Psoas muscle (tissue), 7 donors: ENCODE measurements at regions not wholly inside any gene's neighbourhood (a gene's known extent, or its start where the extent isn't known, plus 50 kb on each side); places are given as distances from the start of the nearest gene placed in this dataset.

Experiments
- ATAC-seq, 4 donors: fragments of 200-7000 bp; cut with Tn5 transposase; one replicate each; pipeline ENCODE4 v1.9.1; 2020; ENCODE audit warnings: moderate library complexity in 3 of 4, mild to moderate bottlenecking in 2 of 4
- DNase-seq, 2 donors: peaks; one replicate each; pipeline ENCODE4 v3.0.0-alpha.2; 2020
- H3K27ac ChIP-seq: fragments of 200-600 bp; one replicate; pipeline ENCODE4 v1.8.0; 2022
- H3K27me3 ChIP-seq, 3 donors: fragments of 200-600 bp in 1 of 3; one replicate each; pipeline versions ENCODE4 v1.6.1 to v1.8.0; 2013 to 2022; ENCODE audit warnings: low read length in 2 of 3, mild to moderate bottlenecking in 2 of 3, moderate library complexity in 1 of 3; ENCODE audit not compliant: insufficient read depth in 3 of 3
- H3K36me3 ChIP-seq, 2 donors: fragments of 200-600 bp in 1 of 2; one replicate each; pipeline versions ENCODE4 v1.6.1 to v1.8.0; 2013 to 2022; ENCODE audit warnings: low read depth in 1 of 2, mild to moderate bottlenecking in 1 of 2, moderate library complexity in 1 of 2; ENCODE audit not compliant: insufficient read depth in 1 of 2
- H3K4me1 ChIP-seq: fragments of 200-600 bp; one replicate; pipeline ENCODE4 v1.8.0; 2022
- H3K4me3 ChIP-seq: fragments of 200-600 bp; one replicate; pipeline ENCODE4 v1.8.0; 2022; ENCODE audit warnings: mild to moderate bottlenecking
- H3K9me3 ChIP-seq: fragments of 200-600 bp; one replicate; pipeline ENCODE4 v1.8.0; 2022
- WGBS, 3 donors: extraction: QIAGEN DNeasy Blood & Tissue Kit; methylation state at CpG; one replicate each; pipeline versions ENCODE4 v1.1.6 to v1.1.7; 2013; 5-methylcytosine and 5-hydroxymethylcytosine counted together
- intact Hi-C, 2 donors: fragments of 100-400 bp; cut with DNase I; formaldehyde crosslinking; loops; one replicate each; pipeline versions ENCODE4 v1.11.0 to v1.14.2; 2022
- TF ChIP-seq, protein P1 (sequence below): fragments of 200-600 bp; IDR thresholded peaks from one replicate; pipeline ENCODE4 v1.8.0; 2022; ENCODE audit warnings: antibody characterized with exemption
- donor health status: healthy with polysubstance abuse.
- donor health status: DM: no; HTN: no; CAD: no; lungs with moderate emphysema.
- donor health status: Bipolar disorder and iron deficiency.
- donor health status: healthy.
- donor health status: DM: yes; HTN: yes; CAD: no.
- donor health status: DM: no; HTN: no; CAD: no.
- donor health status: DM: yes; HTN: yes; CAD: no.

DNA sequence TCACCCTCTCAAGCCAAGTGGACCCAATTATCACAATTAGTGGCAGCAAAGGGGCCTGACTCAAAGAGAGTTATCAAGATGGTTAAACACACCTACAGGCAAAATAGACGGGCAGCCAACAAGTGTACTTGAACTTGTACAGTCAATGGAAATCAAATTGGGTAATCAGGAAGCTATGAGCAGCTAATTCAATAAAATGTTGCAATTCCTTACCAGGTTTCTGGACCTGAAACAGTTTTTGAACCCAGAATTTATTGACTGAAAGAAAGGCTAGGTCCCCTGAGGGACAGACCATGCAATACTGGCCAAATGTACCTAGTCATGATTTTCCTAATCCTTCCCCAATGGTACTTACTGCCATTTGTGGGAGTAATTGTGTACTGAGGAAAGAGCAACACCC is 679.8 kb downstream of the EPM2A start:
- WGBS, 3 donors: 83 to 87% (median 83%) methylated on average over 1 of the region's 1 CpG
- Histone ChIP-seq H3K27ac (no peak overlapping the region), H3K4me3 (no peak overlapping the region), H3K9me3 (no peaks in the 10 kb centered on the region), H3K27me3 (no peaks in the 10 kb centered on the region), H3K36me3 (no peaks in the 10 kb centered on the region), H3K4me1 (no peaks in the 10 kb centered on the region)
- TF ChIP-seq, protein P1, sequence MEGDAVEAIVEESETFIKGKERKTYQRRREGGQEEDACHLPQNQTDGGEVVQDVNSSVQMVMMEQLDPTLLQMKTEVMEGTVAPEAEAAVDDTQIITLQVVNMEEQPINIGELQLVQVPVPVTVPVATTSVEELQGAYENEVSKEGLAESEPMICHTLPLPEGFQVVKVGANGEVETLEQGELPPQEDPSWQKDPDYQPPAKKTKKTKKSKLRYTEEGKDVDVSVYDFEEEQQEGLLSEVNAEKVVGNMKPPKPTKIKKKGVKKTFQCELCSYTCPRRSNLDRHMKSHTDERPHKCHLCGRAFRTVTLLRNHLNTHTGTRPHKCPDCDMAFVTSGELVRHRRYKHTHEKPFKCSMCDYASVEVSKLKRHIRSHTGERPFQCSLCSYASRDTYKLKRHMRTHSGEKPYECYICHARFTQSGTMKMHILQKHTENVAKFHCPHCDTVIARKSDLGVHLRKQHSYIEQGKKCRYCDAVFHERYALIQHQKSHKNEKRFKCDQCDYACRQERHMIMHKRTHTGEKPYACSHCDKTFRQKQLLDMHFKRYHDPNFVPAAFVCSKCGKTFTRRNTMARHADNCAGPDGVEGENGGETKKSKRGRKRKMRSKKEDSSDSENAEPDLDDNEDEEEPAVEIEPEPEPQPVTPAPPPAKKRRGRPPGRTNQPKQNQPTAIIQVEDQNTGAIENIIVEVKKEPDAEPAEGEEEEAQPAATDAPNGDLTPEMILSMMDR: no peak
- intact Hi-C loops: no loop called here
- DNase-seq (no peak), ATAC-seq (no peak)

DNA sequence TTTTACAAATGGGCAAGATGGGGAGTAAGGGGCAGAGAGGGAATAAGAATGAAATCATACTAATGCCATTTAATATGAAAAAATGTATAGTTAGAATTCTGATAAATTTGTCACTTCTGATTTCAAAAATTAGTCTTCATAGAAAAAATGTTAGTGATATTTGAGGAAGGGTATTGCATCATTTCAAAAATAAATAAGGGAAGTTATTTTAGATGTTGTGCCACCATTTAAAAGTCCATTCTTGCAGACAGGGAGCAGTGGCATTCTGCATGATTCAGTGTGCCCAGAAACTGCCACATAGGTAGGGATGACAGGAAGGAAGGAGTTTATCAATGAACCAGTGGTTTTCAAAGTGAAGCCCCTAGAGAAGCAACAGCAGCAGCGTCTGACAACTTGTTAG is 674.6 kb downstream of the EPM2A start:
- WGBS, 3 donors: 65 to 73% (median 73%) methylated on average over 1 of the region's 1 CpG
- TF ChIP-seq, protein P1: no peak
- H3K27ac ChIP-seq: no peak overlapping the region
- H3K36me3 ChIP-seq: no peaks in the 10 kb centered on the region
- DNase-seq: no peak
- H3K4me3 ChIP-seq: no peak overlapping the region
- no peaks in the 10 kb centered on the region for H3K9me3 ChIP-seq
- H3K27me3 ChIP-seq: no peaks in the 10 kb centered on the region
- no peaks in the 10 kb centered on the region for H3K4me1 ChIP-seq
- no peak for ATAC-seq
- intact Hi-C loops: no loop called here

DNA sequence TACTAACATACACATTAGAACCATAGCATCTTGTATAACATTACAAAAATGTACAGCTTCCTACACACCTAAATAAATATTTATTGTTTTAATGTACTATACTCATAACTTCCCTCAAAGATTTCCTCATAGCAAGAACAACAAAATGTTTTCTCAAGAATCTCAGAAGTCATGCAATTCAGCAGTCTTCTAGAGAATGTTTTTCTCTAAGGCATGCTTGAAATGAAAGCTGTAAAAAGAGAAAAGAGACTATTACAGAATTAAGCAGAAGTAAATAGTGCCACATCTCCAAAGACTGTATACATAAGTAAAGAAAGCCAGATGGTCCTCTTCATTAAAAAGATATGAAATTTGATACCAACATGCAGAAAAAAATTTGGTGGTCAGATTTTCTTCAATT is 672.2 kb downstream of the EPM2A start:
- H3K27me3 ChIP-seq: no peaks in the 10 kb centered on the region
- H3K36me3 ChIP-seq: no peaks in the 10 kb centered on the region
- intact Hi-C loops: no loop called here
- no peak overlapping the region for H3K4me3 ChIP-seq
- DNase-seq (no peak), ATAC-seq (no peak)
- no peaks in the 10 kb centered on the region for H3K9me3 ChIP-seq
- no peaks in the 10 kb centered on the region for H3K4me1 ChIP-seq
- no peak overlapping the region for H3K27ac ChIP-seq
- TF ChIP-seq, protein P1: no peak

DNA sequence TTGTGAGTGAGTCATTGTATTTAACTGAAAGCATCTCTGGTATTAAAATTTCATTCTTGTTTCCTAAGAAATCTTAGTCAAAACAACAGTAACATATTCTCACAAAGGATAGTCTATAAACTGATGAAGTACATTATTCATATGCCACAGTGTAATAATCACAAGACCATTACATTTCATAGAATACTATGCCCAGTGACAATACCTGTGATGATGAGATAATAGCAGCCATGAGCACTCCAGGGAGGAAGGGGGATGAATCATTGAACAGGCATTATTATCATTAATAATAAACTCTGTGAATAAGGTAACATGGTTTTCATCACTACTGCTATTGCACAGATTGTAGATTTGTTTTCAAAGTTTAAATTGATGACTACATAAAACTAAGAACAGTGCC is 667.9 kb downstream of the EPM2A start:
- Histone ChIP-seq H3K27me3 (no peaks in the 10 kb centered on the region), H3K36me3 (no peaks in the 10 kb centered on the region), H3K4me3 (no peak overlapping the region), H3K27ac (no peak overlapping the region), H3K4me1 (no peaks in the 10 kb centered on the region), H3K9me3 (no peaks in the 10 kb centered on the region)
- TF ChIP-seq, protein P1: no peak
- intact Hi-C loops: no loop called here
- ATAC-seq (no peak), DNase-seq (no peak)

DNA sequence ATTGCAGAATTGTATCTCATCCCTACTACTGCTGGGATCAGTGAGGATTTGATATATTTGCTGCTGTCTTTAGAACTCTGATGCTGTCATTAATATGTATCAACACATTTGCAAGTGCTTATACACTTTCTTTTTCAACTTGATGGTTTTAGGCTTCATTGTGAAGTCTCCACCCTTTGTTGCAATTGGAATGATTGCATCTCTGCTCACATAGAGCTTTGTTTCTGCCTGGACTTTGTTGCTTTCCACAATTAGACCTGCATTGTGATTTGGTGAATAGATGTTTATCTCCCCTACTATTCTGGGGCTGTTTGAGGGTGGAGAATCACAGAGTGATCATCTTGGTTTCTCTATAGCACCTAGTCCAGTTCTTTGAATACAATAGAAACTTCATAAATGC is 666.7 kb downstream of the EPM2A start:
- H3K9me3 ChIP-seq: no peaks in the 10 kb centered on the region
- H3K4me1 ChIP-seq: no peaks in the 10 kb centered on the region
- intact Hi-C loops: no loop called here
- no peaks in the 10 kb centered on the region for H3K36me3 ChIP-seq
- no peak for DNase-seq
- no peaks in the 10 kb centered on the region for H3K27me3 ChIP-seq
- H3K4me3 ChIP-seq: no peak overlapping the region
- no peak overlapping the region for H3K27ac ChIP-seq
- ATAC-seq: no peak
- TF ChIP-seq, protein P1: no peak
